Fibroblast of lung (primary cell): ENCODE measurements at regions not wholly inside any gene's neighbourhood (a gene's known extent, or its start where the extent isn't known, plus 50 kb on each side); places are given as distances from the start of the nearest gene placed in this dataset.

ENCODE experiments used
- DNase-seq, 2 donors: peaks; one replicate each; pipeline versions ENCODE4 v3.0.0 to v3.0.0-alpha.2; 2010; ENCODE audit warnings: low read depth in 2 of 2
- H2AFZ ChIP-seq: 2 replicates; pipeline ENCODE4 v1.5.1; 2012; ENCODE audit warnings: low read length, control low read depth, inconsistent platforms
- H3K27ac ChIP-seq: 2 replicates; pipeline ENCODE4 v1.5.1; 2011; ENCODE audit warnings: low read length, control low read depth; ENCODE audit not compliant: insufficient read depth
- H3K27me3 ChIP-seq: 2 replicates; pipeline ENCODE4 v1.5.1; 2011; ENCODE audit warnings: mild to moderate bottlenecking, low read length; ENCODE audit not compliant: control insufficient read depth, insufficient read depth
- H3K36me3 ChIP-seq: 2 replicates; pipeline ENCODE4 v1.5.1; 2011; ENCODE audit warnings: low read length; ENCODE audit not compliant: control insufficient read depth, insufficient read depth
- H3K4me1 ChIP-seq: 2 replicates; pipeline ENCODE4 v1.5.1; 2011; ENCODE audit warnings: low read length; ENCODE audit not compliant: control insufficient read depth, insufficient read depth; ENCODE audit errors: extremely low read depth
- H3K4me2 ChIP-seq: 2 replicates; pipeline ENCODE4 v1.5.1; 2011; ENCODE audit warnings: low read length, control low read depth; ENCODE audit not compliant: insufficient read depth; ENCODE audit errors: extremely low read depth
- H3K4me3 ChIP-seq, 4 experiments: fragments of 200-600 bp in 1 of 4; sonication (generic) in 1 of 4; replicated peaks in 1 of 4; 2 replicates each; pipeline ENCODE4 v1.5.1; 2011 to 2016; ENCODE audit warnings: low read length in 4 of 4, low read depth in 3 of 4, mild to moderate bottlenecking in 3 of 4, control low read depth in 2 of 4, inconsistent platforms in 1 of 4, mixed read lengths in 1 of 4; ENCODE audit not compliant: insufficient read depth in 1 of 4; ENCODE audit errors: control extremely low read depth in 1 of 4
- H3K79me2 ChIP-seq: 2 replicates; pipeline ENCODE4 v1.5.1; 2012; ENCODE audit warnings: mild to moderate bottlenecking, low read length, inconsistent platforms; ENCODE audit not compliant: control insufficient read depth, insufficient read depth
- H3K9ac ChIP-seq: 2 replicates; pipeline ENCODE4 v1.5.1; 2011; ENCODE audit warnings: mild to moderate bottlenecking, low read length, control low read depth; ENCODE audit not compliant: insufficient read depth
- H3K9me3 ChIP-seq: 2 replicates; pipeline ENCODE4 v1.5.1; 2012; ENCODE audit warnings: low read depth, low read length; ENCODE audit not compliant: control insufficient read depth, insufficient read depth
- H4K20me1 ChIP-seq: 2 replicates; pipeline ENCODE4 v1.5.1; 2011; ENCODE audit warnings: low read length; ENCODE audit not compliant: control insufficient read depth, insufficient read depth; ENCODE audit errors: extremely low read depth
- CTCF ChIP-seq, 2 donors: IDR thresholded peaks in 1 of 2; conservative IDR thresholded peaks in 1 of 2; 1 replicate in 1 of 2; 2 replicates in 1 of 2; pipeline ENCODE4 v1.5.1; 2011 to 2012; ENCODE audit warnings: low read length in 2 of 2, control low read depth in 1 of 2, inconsistent platforms in 1 of 2, low read depth in 1 of 2, mild to moderate bottlenecking in 1 of 2
- EZH2 ChIP-seq: IDR thresholded peaks from 2 replicates; pipeline ENCODE4 v1.5.1; 2012; ENCODE audit warnings: low read length, control low read depth, mild to moderate bottlenecking; ENCODE audit errors: missing control alignments

- no peak overlapping the region for H3K4me2 ChIP-seq
- no peak for DNase-seq
- no peaks in the 10 kb centered on the region for H4K20me1 ChIP-seq
- no peak overlapping the region for H3K27ac ChIP-seq
- no peak for TF ChIP-seq EZH2
- TF ChIP-seq CTCF (conservative IDR thresholded peaks at IDR 0.05 in 1 of 2, IDR thresholded peaks at IDR 0.05 in 1 of 2; ENCODE audit: low read depth in 1 of 2, low read length in 2 of 2) = no peak
- H2AFZ ChIP-seq = no peak overlapping the region
- no peaks in the 10 kb centered on the region for H3K27me3 ChIP-seq
- no peak overlapping the region for H3K9ac ChIP-seq
- no peaks in the 10 kb centered on the region for H3K36me3 ChIP-seq
- no peaks in the 10 kb centered on the region for H3K9me3 ChIP-seq
- H3K79me2 ChIP-seq = no peaks in the 10 kb centered on the region
- H3K4me3 ChIP-seq = no peak overlapping the region
- no peaks in the 10 kb centered on the region for H3K4me1 ChIP-seq
Measured at GRCh38 chr18:40956213-40956612, 998.8 kb upstream of the PIK3C3 start.

- H3K9me3 ChIP-seq = no peaks in the 10 kb centered on the region
- H3K4me2 ChIP-seq = no peak overlapping the region
- H4K20me1 ChIP-seq = no peaks in the 10 kb centered on the region
- no peak overlapping the region for H2AFZ ChIP-seq
- no peaks in the 10 kb centered on the region for H3K27me3 ChIP-seq
- H3K4me3 ChIP-seq = no peak overlapping the region
- no peaks in the 10 kb centered on the region for H3K36me3 ChIP-seq
- no peak for TF ChIP-seq EZH2
- TF ChIP-seq CTCF (conservative IDR thresholded peaks at IDR 0.05 in 1 of 2, IDR thresholded peaks at IDR 0.05 in 1 of 2; ENCODE audit: low read depth in 1 of 2, low read length in 2 of 2) = no peak
- H3K79me2 ChIP-seq = no peaks in the 10 kb centered on the region
- no peak for DNase-seq
- H3K4me1 ChIP-seq = no peaks in the 10 kb centered on the region
- no peak overlapping the region for H3K9ac ChIP-seq
- H3K27ac ChIP-seq = no peak overlapping the region
Measured at GRCh38 chr18:40955351-40955750, 999.7 kb upstream of the PIK3C3 start.

- Histone ChIP-seq H3K79me2 (no peaks in the 10 kb centered on the region), H3K4me1 (no peaks in the 10 kb centered on the region), H4K20me1 (no peaks in the 10 kb centered on the region), H3K27me3 (no peaks in the 10 kb centered on the region), H3K9ac (no peak overlapping the region), H3K36me3 (no peaks in the 10 kb centered on the region), H3K9me3 (no peaks in the 10 kb centered on the region), H3K4me3 (no peak overlapping the region), H3K27ac (no peak overlapping the region), H2AFZ (no peak overlapping the region), H3K4me2 (no peak overlapping the region)
- TF ChIP-seq CTCF (conservative IDR thresholded peaks at IDR 0.05 in 1 of 2, IDR thresholded peaks at IDR 0.05 in 1 of 2; ENCODE audit: low read depth in 1 of 2, low read length in 2 of 2) (no peak), EZH2 (no peak)
- no peak for DNase-seq
Measured at GRCh38 chr18:40949114-40949950, 1005.7 kb upstream of the PIK3C3 start.
